ENCODE measurements at regions not wholly inside any gene's neighbourhood (a gene's known extent, or its start where the extent isn't known, plus 50 kb on each side); places are given as distances from the start of the nearest gene placed in this dataset.

DNA sequence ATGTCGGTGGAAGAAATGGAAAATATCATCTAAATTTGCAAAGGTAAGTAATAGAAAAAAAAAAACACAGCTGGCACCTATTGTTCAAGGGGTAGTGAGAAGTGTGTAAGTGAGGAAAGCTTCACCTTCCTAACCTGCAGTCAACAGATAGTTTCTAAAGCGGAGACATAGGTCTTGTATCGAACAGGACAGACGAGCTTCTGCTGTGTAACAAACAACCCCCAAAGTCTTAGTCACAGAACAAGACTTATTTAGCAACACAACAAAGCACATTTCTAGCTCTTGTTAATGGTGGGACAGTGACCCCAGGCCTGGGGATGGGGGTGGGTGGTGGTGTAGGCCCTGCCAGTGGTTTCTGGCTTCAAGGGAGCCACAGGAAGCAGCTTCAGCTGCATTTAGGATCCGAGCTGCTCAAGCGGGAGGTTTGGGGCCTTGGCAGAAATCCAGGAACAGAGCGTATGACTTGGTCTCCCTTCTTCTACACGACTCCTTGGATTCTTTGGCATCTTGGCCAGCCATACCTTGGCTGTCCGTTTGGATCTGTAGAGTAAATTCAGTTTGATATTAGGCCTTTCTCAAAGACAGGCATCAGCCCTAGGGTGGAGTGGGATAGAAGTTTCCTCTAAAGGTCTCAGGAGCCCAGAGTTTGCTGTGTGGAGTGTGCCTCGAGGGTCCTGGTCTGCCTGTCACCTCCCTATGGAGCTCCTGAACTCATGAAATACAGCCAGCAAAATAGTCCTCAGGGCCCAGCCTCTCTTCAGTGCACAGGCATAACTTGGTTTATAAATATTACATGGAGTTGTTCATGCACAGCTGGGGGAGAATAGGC, 56.9 kb upstream of the SHH start:
- DNase-seq (ENCODE audit: low read depth): no peak
- no peak overlapping the region for H3K4me3 ChIP-seq (ENCODE audit: low read depth, low read length)

DNA sequence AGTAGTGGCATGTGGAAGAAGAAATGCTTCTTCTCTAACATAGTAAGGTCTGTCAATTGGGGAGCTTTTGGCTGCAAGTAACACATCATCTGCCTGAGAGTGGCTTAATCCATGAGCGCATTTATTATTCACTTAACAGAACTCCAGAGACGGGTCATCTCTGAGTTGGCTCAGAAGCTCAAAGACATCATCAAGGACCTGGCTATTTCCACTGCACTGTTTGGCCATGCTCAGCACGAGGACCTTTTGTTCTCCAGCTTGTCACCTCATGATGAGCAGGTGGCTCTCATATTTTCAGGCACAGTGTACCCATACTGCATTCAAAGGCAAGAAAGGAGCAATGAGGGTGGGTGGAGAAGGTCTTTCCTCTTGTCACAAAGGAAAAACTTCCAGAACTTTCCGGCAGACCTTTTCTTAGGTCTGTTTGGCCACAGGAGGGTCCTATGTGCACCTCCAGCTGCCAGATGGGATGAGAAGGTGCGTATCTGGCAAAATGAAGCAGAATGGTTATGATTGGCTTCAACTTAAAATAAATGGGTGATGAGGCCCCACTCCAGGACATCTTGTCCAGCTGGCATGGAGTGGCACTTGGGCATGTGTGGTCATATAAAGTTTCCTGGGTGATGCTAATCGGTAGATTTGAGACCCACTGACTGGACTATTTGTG, 55.6 kb upstream of the SHH start:
- no peak for DNase-seq (ENCODE audit: low read depth)
- no peak overlapping the region for H3K4me3 ChIP-seq (ENCODE audit: low read depth, low read length)

DNA sequence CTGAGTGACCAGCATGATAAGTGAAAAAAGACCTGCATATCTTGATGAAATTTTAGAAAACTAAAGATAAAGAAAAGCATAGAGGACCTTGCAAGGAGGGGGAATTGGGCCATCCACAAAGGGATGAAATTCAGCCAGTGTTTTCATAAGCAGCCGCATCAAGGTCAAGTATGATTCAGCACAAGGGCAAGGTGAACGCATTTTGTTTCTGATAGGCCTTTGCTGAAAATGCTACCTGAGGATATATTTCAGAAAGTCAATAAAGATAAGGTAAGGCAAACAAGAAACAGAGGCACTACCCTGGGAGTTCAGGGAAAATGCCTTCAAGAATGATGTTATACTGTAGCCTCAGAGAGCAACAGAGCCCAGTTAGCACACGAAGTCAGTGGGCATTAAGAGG, 55.0 kb upstream of the SHH start:
- H3K4me3 ChIP-seq (ENCODE audit: low read depth, low read length): no peak overlapping the region
- DNase-seq (ENCODE audit: low read depth): no peak

DNA sequence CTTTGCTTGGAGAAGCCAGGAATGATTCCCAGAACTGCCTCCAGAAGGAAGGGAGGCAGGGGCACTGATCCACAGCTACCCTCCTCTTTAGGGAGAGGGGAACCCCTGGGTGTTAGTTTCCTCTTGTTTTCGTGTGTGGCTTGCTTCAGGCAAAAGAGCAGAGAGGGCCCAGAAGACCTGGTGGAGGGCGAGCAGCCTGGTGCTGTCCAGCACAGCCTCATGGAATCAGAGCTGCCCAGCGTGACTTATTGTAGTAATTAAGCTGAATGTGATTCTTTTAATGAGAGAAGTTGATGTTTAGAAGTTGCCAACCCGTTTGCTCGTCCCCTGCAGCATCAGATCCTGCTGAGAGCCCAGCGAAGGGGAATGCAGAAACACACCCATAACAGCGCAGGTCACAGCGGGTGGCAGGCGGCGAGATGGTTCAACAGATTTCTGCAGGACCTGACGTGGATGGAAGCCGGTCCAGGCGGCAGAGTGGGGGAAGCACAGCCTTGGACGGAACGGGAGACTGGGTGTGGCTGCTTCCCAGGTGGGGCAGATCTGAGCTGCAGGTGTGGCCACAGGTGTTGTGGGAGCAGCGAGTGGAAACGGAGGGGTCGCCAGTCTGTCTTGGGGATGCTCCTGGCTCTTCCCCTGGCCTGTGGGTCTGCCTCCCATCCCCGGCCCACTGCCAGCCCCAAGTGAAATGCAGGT, 53.7 kb upstream of the SHH start:
- H3K4me3 ChIP-seq (ENCODE audit: low read depth, low read length): no peak overlapping the region
- DNase-seq (ENCODE audit: low read depth): no peak

DNA sequence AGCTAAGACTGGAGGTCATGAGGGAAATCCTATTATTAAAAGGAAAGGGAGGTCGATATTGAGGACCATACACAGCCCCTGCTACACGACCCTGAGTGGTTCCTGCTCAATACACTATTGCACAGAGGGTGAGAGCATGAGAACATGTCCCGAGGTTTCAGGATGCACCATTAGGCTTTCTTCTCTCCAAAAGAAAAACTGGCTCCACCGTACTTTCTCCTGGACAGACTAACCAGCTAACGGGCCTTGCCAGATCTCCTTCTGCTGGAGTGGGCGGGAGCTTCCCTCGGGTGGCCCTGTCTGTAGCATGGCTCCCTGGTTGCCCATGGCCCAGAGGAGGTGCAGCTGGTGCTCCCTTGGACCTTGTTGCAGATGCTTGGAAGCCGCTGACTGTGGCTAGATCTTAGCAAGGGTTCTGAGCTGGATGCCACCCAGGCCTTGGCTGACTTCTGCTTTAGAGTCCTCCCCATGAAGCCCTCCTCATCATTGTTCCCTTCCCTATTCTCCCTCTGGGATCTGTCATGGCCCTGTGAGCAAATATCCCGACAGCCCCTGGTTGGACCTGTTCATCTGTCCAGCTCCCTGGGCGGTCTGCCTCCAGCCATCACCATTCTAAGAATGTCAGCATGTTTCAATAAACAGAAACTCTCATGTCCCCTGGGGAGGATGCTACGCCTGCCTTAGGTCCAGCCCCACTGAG, 52.9 kb upstream of the SHH start:
- DNase-seq (ENCODE audit: low read depth): no peak
- no peak overlapping the region for H3K4me3 ChIP-seq (ENCODE audit: low read depth, low read length)

DNA sequence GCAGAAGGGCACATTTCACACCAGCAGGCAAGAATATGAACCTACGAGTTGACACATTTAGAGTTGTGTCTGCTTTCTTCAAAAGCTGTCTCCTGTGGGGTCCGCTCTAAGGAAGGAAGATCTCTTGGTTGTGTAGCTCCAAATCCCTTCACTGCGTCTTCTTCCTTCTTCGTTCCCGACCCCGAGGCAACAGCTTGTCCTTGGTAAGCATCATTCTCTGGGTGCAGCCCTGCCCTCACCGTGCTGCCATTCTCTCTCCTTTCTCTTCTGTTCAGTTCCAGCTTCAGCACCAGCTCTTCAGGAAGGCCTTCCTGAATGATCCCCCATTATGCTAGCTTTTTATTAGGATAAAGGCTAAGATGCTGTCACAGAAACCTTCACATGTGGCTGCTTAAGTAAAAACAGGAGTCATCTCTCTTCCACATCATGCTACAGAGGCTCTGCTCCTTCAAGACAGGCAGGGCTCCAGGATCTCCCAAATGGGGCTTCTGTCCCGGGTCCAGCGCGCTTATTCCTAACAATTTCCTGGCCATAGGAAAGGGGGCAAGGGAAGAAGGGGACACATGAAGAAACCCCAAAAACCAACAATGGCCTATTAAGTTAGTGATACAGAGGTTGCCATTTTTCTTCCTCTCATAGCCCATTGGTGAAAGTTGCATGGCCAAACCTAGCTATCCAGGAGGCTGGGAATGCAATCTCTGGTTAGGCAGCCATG, 52.2 kb upstream of the SHH start:
- DNase-seq (ENCODE audit: low read depth): no peak
- no peak overlapping the region for H3K4me3 ChIP-seq (ENCODE audit: low read depth, low read length)

DNA sequence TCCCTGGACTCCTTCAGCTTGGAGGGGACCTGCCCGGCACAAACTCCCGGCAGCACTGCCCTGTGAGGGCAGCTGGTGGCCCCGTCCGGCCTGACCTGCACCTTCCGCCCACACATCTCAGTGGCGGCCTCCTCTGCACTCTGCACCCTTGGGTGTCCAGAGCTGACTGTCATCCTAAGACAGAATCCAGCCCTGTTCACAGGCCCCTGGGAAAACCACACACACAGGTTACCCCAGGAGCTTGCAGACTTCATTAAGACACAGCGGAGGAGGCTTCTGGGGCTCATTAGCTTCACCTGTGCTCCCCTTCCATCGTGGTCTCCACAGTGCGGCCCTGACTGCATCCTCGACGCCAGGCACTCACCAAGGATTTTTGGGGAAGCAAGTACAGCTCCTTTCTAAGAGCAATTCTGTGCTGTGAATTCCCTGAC, 51.5 kb upstream of the SHH start:
- H3K4me3 ChIP-seq (ENCODE audit: low read depth, low read length): no peak overlapping the region
- DNase-seq (ENCODE audit: low read depth): no peak

DNA sequence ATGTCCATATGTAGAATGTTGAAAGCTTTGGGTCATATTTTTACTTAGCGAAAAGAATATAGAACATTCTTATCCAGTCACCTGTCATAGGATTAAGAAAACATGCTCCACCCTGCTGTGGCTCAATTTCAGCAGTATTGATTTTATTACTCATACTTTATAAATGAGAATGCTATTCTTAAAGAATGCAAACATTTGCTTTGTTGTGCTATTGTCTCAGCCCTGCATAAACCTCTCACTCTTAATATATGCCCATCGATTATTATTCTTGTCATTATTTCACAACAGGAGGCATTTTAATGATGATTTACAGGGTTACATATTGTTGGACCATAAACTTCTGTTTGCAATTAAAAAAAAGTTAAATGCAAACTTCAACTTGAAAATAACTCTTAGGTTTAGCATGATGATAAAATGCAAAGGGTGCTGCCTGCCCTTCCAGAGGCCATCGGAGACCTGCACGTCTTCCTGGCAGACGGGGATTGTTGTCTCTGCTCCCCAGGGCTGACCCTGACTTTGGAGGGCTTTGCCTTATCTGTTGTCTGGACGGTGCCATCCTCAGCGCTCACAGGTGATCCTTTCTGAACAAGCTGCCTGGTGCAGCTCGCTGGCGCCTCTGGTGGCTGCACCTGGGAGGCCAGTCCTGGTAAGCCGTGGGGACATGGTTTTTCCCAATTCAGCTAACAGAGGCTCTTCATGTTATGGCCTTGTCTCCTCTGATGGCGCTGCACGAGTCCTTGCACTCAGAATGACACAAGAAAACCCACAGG, 50.0 kb upstream of the SHH start:
- no peak overlapping the region for H3K4me3 ChIP-seq (ENCODE audit: low read depth, low read length)
- no peak for DNase-seq (ENCODE audit: low read depth)
